NCI-H82 (cell line): ENCODE measurements at regions not wholly inside any gene's neighbourhood (a gene's known extent, or its start where the extent isn't known, plus 50 kb on each side); places are given as distances from the start of the nearest gene placed in this dataset.

Experiments used
- DNase-seq: peaks from one replicate; lab custom pipeline; 2025; lab: John Stamatoyannopoulos, UW

GRCh38 chr2:128401680-128402079, 83.0 kb upstream of the HS6ST1 start:
- DNase-seq: no peak

- DNase-seq: peak; percentile 68
These were observed 84.4 kb upstream of the HS6ST1 start for GRCh38 chr2:128402911-128403670.

DNA sequence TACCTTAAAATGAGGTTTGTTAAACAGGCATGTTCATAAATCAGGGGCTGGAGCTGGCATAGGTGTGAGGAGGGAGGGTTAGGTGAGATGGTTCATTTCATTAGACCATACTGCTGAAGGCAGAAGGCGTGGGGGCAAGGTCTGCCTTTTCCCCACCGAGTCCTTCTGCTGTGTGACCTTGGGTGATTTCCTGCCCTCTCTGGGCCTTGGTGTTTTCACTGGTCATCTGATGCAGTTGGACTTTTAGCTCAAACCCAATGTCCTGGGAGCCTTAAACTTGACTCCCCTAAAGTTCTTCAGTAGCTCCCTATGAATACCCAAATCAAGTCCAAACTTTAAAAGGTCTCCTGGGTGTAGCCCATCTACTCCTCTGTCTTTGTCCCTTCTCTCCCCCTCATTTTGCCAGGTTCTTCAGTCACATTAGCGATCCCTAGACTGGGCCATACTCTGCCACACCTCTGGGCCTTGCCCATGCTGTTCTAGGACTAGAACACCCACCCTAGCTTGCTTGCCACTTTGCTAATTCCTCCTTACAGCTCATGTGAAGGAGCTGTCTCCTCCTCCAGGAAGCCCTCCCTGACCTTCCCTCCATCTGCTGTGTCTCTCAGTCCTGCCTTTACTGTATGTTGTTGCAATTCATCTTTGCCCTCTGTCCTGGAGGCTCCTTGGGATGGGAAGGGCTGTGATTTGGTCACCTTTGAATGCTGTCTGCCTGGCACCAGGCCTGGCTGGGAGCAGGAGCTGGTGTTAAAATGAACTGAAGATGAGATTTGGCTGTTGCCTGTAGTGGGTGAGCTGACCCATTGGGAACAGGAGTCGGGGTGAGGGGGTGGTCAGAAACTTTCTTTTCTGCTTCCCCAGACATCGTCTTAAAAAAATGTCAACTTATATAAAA, 85.4 kb upstream of the HS6ST1 start:
- no peak for DNase-seq

DNA sequence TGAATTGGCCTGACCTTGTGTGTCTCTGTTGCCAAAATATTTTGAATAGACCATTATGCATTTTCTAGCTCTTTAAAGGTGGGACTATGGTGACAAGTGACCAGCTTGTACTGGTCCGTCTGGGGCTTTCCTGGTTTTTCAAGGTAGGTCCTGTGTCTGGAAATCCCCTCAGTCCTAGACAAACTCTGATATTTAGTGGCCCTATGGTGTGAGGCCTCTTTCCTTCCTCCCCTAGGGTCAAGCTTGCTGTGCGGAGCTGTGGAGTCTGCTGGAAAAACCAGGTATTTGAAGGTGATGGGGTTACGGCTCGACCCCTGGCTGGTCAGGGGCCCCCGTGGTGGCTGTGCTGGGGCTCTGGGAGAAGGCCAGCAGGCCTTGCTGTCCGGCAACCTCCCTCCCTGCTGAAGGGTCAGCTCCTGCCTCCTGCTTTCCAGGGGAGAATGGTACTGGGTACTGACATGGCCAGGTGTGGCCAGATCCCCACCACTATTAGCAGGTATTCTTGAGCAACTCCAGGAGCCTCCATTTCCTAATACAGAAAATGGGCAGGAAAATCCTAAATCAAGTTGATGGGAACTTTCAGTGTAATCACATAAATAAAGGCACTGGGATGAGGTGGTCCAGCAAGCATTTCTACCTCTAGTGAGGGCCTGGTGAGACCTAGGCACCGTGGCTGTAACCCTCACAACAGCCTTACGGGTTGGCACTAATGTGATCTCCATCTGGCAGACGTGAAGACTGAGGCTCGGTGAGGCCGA, 86.2 kb upstream of the HS6ST1 start:
- no peak for DNase-seq

- no peak for DNase-seq
These were observed 86.8 kb upstream of the HS6ST1 start for GRCh38 chr2:128405467-128405900.

DNA sequence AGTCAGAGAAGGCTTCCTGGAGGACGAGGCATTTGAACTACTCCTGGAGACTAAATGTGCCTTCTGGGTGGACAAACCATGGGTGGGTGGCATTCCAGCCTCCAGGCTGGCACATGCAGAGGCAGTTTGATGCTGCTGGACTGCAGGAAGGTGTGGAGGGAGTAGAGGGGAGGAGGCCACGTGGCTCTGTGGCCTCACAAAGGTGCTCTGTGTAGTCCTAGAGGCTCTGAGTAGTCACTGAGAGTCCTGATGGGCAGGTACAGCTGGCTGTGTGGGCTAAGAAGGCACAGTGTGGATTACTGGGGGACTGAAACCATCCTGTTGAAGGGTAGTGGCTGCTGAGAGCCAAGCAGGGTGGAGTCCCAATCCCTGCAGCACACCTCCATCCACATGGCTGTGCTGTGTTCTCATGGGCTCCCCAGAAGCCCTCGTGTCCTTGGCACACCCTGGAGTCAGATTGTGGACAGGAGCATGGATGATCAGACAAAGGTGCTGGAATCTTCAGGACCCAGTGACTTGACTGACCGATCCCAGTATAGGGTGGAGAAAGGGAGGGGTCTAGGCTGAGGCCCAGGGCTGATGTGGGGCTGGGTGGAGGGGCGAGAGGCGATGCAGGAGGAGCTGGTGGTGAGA, 87.4 kb upstream of the HS6ST1 start:
- DNase-seq: peak; percentile 66

GRCh38 chr2:128406736-128407554, 88.3 kb upstream of the HS6ST1 start:
- no peak for DNase-seq

- no peak for DNase-seq
These were observed 90.0 kb upstream of the HS6ST1 start for GRCh38 chr2:128408349-128409305.

- DNase-seq: no peak
These were observed 90.8 kb upstream of the HS6ST1 start for GRCh38 chr2:128409326-128410034.

DNA sequence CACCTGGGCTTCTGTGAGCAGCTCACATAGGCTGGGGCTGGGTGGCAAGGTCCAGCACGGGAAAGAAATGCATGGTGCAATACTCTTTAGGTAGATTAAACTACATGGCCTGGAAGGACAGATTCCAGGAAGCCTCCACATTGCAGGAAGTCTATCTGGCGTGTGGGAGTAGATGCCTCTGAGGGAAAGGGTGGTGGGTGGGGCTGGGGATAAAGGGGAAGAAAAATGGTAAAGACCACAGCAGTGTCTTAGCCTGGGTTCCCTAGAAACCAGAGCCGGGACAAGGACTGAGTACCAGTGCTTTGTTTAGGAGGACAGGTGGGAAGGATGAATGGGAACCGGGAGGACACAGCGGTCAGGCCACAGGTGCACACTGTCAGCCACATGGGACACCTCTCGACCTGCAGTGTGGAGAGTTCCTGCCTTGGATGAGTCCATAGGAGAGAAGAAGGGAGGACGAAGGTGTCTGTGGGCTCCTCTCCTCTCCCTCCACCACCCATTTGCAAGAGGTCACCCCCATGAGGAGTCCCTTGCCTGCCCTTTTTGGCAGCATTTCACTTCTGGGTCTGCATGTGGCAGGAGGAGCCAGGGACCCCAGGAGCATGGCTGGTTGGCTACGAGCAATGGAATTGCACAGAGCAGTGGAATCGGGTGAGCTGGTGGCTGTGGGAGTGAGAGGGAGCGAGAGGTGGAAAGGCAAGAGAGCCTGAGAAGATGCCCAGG, 91.5 kb upstream of the HS6ST1 start:
- DNase-seq: no peak

- DNase-seq: no peak
These were observed 92.1 kb upstream of the HS6ST1 start for GRCh38 chr2:128410758-128411215.

DNA sequence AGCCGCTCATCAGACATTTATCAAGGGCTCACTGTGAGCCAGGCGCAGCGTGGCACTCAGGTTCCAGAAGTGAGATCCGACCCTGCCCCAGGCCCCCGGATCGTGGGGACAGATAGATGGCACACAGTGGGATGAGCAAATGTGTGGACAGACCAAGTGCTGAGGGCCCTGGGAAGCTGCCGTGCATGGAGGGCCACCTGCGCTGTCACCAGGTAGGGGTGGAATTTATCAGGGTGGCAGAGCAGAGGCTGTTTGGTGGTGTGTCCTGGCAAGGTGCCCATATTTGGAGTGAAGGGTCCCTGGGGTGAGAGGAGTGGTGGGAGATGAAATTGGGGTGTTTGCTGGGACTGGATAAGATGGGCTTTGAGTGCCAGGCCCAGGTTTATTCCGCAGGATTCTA, 92.8 kb upstream of the HS6ST1 start:
- no peak for DNase-seq

DNA sequence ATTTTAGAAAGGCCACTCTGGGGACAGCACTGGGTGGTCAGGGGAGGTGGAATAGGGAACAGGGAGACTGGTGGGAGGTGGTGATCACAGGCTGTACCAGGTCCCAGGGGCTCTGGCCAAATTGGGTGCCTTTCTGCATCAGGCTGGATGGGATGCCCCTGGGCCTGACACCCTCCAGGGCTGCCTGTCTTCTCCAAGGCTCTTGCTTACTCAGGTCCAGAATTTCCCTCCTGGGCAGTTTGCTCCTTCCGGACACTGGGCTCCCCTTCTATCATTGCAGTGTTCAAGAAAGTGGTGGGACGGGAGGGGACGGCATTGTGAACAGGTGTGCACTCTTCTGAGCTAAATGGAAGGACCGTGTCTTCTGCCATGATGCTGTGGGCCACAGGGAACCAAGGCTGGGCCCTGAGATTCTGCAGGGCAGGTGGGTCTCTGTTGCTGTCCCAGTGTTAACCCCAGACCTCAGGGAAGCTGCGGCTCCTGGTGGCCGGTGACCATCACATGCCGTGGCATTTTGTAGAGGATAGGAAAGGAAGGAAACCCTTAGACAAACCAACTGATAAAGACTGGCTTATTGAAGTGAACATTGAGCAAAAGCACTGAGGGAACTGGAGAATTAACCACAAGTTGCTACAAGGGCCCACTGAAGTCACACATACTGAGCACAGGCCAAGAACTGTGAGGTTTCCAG, 93.7 kb upstream of the HS6ST1 start:
- no peak for DNase-seq

DNA sequence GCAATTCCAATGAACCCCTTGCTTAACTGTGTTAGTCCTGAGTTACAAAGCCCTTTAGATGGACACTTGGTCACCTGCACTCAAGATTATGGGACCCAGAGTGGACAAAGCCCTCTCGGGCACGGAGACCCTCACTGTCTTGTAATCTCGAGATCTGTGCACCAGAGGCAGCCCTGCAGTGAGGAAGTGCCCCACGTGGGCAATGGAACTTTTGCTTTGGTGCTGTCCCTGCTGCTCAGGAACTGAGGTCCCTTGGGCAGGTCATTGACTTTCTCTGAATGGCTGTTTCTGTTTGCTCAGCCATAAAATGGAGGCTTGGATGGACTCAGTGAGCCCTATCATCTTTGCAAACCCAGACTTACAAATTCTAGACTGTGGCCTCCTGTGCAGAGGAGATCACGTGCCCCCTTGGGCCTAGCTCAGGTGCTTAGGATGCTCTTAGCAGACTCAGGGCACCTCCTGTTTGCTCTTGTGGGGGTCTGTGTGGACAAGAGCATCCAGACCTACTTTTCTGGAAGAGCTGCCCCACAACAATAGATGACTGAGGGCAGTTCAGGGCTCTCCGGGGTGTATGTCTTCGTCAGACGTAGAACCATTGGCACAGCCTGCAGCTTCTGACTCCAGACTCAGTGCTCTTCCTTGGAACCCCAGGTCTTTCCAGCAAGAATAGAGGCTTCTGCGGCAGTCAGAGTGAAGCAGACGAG, 94.5 kb upstream of the HS6ST1 start:
- no peak for DNase-seq

- DNase-seq: peak; percentile 100
These were observed 95.2 kb upstream of the HS6ST1 start for GRCh38 chr2:128413718-128414341.

- DNase-seq: peak; percentile 61
These were observed 95.7 kb upstream of the HS6ST1 start for GRCh38 chr2:128414351-128414750.
